Activated CD4-positive, alpha-beta T cell treated with anti-CD3 and anti-CD28 coated beads for 36 hours (primary cell): ENCODE measurements at regions not wholly inside any gene's neighbourhood (a gene's known extent, or its start where the extent isn't known, plus 50 kb on each side); places are given as distances from the start of the nearest gene placed in this dataset.
"Not testable (repeated sequence)": the region's sequence is repeated elsewhere in the genome, so short reads cannot be mapped to it uniquely, and the experiment has no call there.

ENCODE experiments used
- ATAC-seq: fragments of 200-7000 bp; cut with Tn5 transposase; one replicate; pipeline ENCODE4 v1.10.0; 2021; ENCODE audit warnings: mild to moderate bottlenecking, moderate library complexity
- CTCF ChIA-PET: fragments of 350-600 bp; sonication (Branson Sonifier 250); formaldehyde crosslinking; loops from one replicate; lab custom pipeline; 2021; ENCODE audit warnings: antibody characterized with exemption; lab: Charles Lee
- POLR2A ChIA-PET: fragments of 350-600 bp; sonication (Branson Sonifier 250); formaldehyde crosslinking; loops from one replicate; lab custom pipeline; 2021; ENCODE audit warnings: antibody characterized with exemption, inconsistent platforms; lab: Charles Lee
- DNase-seq: peaks from one replicate; pipeline ENCODE4 v3.0.0-alpha.2; 2020
- H3K27ac Mint-ChIP-seq: one replicate; pipeline ENCODE4 v1.8.0; 2021; ENCODE audit warnings: mixed read lengths
- H3K27me3 Mint-ChIP-seq: one replicate; pipeline ENCODE4 v1.8.0; 2021; ENCODE audit warnings: mixed read lengths
- H3K36me3 Mint-ChIP-seq: one replicate; pipeline ENCODE4 v1.8.0; 2021; ENCODE audit warnings: low read depth, mixed read lengths
- H3K4me1 Mint-ChIP-seq: one replicate; pipeline ENCODE4 v1.8.0; 2021; ENCODE audit warnings: mixed read lengths
- H3K4me3 Mint-ChIP-seq: one replicate; pipeline ENCODE4 v1.8.0; 2021; ENCODE audit warnings: mild to moderate bottlenecking, moderate library complexity, mixed read lengths
- H3K9me3 Mint-ChIP-seq: one replicate; pipeline ENCODE4 v1.8.0; 2021; ENCODE audit warnings: low read depth, mixed read lengths
- intact Hi-C, 2 experiments: fragments of 100-400 bp; cut with DNase I in 1 of 2; cut with micrococcal nuclease in 1 of 2; formaldehyde crosslinking; loops; one replicate each; pipeline versions ENCODE4 v1.14.2 to v1.15.1; 2022 to 2024; cut with DNase I, micrococcal nuclease

DNA sequence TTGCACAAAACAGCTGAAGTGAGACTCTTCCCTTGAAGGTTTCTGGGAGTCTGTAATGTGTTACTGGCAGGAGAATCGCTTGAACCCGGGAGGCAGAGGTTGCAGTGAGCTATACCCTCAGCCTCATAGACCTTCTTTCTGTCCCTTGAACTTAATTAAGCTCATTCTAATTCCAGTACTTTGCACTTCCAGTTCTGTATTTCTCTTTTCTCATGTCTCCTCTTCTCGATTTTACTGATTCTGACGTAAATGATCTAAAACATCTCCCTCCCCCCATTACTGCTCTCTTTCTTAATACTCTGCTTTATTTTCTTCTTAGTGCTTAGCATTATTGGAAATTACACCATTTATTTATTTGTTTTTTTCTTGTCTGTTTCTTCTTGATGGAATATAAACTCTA is 165.4 kb upstream of the P2RY1 start:
- H3K27me3 Mint-ChIP-seq: peaks cover 7% of the 10 kb centered on the region
- peaks cover 9% of the 10 kb centered on the region for H3K4me1 Mint-ChIP-seq
- H3K4me3 Mint-ChIP-seq: no peak overlapping the region
- ChIA-PET CTCF (interaction anchor here (1.6 kb wide), 1 partner anchor 12 kb away, joined by 5 read pairs; no protein-coding TSS in a partner anchor), POLR2A (no interaction called here)
- H3K9me3 Mint-ChIP-seq: no peaks in the 10 kb centered on the region
- DNase-seq (no peak), ATAC-seq (no peak)
- H3K36me3 Mint-ChIP-seq: no peaks in the 10 kb centered on the region
- intact Hi-C loops: no loop called here
- H3K27ac Mint-ChIP-seq: no peak overlapping the region

DNA sequence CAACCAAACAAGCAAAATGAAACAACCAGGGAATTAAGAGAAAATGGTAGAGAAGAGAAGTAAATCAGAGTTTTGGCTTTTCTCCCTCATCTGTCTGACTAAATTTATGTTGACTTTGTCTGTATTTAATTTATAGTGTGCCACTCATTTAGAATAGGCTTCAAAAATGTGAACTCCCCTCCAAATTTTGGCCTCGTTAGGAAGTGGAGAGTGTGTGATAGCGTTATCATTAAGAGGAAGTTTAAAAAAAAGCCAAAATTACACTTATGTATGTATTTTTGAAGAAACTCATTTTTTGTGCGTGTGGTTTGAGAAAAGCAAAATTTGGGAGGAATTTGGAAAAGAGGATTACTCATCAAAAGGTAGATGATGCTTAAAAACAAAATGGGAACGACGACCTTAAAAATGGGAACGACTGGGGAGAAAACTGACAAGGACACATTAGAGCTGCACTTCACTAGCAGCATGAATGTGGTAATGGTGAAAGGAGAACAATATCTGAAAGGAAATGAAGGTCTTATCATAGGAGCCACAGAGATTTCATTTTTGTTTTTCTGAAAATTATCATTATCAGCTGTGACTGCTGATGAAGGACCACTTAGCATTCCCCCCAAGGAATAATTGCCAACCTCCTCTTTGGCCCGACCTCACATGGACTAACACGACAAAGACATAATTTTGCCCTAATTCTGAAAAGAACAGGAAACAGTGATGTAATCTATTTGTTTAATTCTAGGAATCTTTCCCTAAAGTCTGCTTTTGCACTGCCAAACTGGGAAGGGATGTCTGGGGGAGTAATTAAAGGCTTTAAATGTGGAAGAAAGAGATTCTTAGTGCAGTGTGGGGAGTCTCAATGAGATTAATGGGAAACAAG is 163.2 kb upstream of the P2RY1 start:
- ATAC-seq (no peak), DNase-seq (no peak)
- Mint-ChIP-seq H3K4me3 (no peak overlapping the region), H3K4me1 (no peaks in the 10 kb centered on the region), H3K9me3 (no peaks in the 10 kb centered on the region), H3K27me3 (peaks cover 9% of the 10 kb centered on the region), H3K36me3 (no peaks in the 10 kb centered on the region), H3K27ac (no peak overlapping the region)
- POLR2A ChIA-PET: no interaction called here
- intact Hi-C loops: no loop called here
- CTCF ChIA-PET: no interaction called here

DNA sequence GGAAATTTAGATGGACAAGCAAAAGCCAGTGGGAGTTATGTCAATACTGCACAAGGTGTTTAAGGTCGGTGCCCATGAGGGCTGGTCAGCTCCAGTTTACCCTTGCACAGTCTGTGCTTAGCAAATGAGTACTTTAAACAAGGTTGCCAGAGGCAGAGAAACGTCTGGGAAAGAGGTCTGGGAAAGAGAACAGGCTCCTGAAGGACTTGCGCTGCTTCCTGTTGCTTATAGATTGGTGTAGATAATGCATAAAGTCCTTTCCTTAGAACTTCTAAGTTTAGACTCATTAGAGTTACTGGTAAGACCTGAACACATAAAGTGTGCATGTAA is 162.6 kb upstream of the P2RY1 start:
- H3K4me3 Mint-ChIP-seq: no peak overlapping the region
- ATAC-seq (no peak), DNase-seq (no peak)
- peaks cover 9% of the 10 kb centered on the region for H3K27me3 Mint-ChIP-seq
- no peak overlapping the region for H3K27ac Mint-ChIP-seq
- intact Hi-C loops: no loop called here
- H3K36me3 Mint-ChIP-seq: no peaks in the 10 kb centered on the region
- CTCF ChIA-PET: no interaction called here
- H3K4me1 Mint-ChIP-seq: no peaks in the 10 kb centered on the region
- H3K9me3 Mint-ChIP-seq: no peaks in the 10 kb centered on the region
- POLR2A ChIA-PET: no interaction called here

DNA sequence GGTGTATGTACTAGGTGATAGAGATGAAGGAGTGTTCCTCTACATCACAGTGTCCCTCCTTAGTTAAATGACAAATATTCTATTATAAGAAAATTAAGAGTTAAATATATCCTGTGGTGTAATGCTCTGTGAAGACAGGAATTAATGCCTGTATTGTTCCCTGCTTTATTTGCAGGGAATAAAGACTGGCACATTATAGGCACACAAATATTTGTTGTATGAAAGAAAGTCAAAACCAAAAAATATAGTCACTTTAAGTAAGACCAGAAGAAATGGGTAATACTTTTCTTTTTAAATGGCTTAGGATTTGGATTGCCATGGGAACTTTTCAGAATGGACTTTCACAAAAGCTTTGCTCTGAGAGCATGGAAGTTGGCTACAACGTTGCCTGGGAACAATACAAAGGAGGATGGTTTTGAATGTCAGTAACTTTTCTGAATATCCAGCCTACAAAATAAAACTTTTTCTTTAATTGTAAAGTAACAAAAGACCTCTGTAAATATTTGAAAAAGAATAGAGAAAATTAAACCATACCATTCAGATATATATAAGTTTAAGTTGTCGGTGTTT is 158.0 kb upstream of the P2RY1 start:
- ATAC-seq (no peak), DNase-seq (no peak)
- ChIA-PET CTCF (no interaction called here), POLR2A (no interaction called here)
- Mint-ChIP-seq H3K27ac (no peak overlapping the region), H3K4me1 (no peaks in the 10 kb centered on the region), H3K36me3 (no peaks in the 10 kb centered on the region), H3K27me3 (peaks cover 5% of the 10 kb centered on the region), H3K9me3 (no peaks in the 10 kb centered on the region), H3K4me3 (no peak overlapping the region)
- intact Hi-C loops: no loop called here

DNA sequence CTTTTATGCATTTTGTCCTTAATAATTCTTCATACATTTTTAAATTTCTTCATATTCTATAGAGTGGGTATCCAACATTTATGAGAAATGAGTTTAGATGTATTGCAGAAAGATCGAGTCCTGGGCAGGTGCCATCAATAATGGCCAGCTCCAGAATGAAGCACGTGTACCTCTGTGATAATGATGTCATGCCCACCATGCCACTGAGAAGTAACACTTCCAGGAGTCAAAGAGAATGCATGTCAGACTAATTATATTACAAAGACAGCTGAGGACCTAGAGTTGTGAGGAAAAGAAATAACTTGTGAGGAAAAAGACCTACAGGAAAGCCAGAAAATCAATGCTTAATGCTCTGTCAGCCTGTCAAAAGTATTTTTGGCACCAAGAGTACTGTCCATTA is 157.4 kb upstream of the P2RY1 start:
- Mint-ChIP-seq H3K4me3 (no peak overlapping the region), H3K27me3 (peaks cover 5% of the 10 kb centered on the region), H3K4me1 (no peaks in the 10 kb centered on the region), H3K9me3 (no peaks in the 10 kb centered on the region), H3K36me3 (no peaks in the 10 kb centered on the region), H3K27ac (no peak overlapping the region)
- CTCF ChIA-PET: no interaction called here
- no peak for ATAC-seq
- no peak for DNase-seq
- intact Hi-C loops: no loop called here
- POLR2A ChIA-PET: no interaction called here

DNA sequence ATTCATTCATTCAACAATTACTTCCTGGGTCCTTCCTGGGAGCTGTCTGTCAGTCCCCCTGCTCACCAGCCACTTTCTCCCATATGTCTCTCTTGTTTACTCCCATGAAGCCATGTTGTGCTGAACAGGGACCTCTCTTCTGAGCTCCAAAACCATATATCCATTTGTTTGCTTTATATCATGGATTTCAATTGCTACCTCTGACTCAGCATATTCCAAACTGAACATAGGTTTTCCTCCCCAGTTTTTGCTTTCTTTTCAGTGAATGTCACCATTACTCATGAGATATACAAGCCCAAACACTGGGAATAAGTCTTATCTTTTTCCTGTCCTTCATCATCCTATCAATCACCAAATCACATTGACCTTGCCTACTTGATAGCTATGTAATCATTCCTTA is 152.5 kb upstream of the P2RY1 start:
- DNase-seq: no peak
- Mint-ChIP-seq H3K27me3 (peaks cover 2% of the 10 kb centered on the region), H3K27ac (no peak overlapping the region), H3K9me3 (no peaks in the 10 kb centered on the region), H3K4me1 (no peaks in the 10 kb centered on the region), H3K36me3 (no peaks in the 10 kb centered on the region), H3K4me3 (no peak overlapping the region)
- CTCF ChIA-PET: interaction anchor here (1.4 kb wide), 1 partner anchor 12 kb away, joined by 5 read pairs; no protein-coding TSS in a partner anchor
- POLR2A ChIA-PET: no interaction called here
- ATAC-seq: no peak
- intact Hi-C loops: no loop called here

DNA sequence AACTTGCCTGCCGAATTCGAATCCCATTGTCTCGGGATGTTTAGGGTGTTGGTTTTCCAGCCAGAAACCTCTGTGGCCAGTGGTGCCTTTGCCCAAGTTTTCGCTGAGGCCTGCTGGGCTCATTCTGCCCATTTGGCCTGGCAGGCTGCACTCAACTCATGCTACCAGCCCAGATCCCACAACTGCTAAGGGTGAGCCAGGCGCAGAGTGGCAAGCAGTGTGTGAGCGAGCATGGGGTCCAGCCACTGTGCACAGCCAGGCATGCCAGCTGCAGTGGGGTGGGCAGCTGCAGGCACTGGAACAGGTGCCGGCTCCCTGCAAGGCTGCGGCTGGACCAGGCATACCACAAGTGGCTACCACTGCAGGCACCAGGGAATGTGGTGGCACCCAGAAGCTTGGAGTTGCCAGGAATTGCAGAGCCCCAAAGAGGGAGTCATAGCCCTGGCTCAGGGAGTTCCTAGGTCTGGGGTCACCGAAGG is 151.4 kb upstream of the P2RY1 start:
- intact Hi-C loops: no loop called here
- H3K4me3 Mint-ChIP-seq: no peak overlapping the region
- H3K4me1 Mint-ChIP-seq: no peaks in the 10 kb centered on the region
- no peaks in the 10 kb centered on the region for H3K9me3 Mint-ChIP-seq
- H3K36me3 Mint-ChIP-seq: no peaks in the 10 kb centered on the region
- POLR2A ChIA-PET: no interaction called here
- H3K27ac Mint-ChIP-seq: no peak overlapping the region
- no peak for ATAC-seq
- no peak for DNase-seq
- CTCF ChIA-PET: no interaction called here
- peaks cover 2% of the 10 kb centered on the region for H3K27me3 Mint-ChIP-seq

DNA sequence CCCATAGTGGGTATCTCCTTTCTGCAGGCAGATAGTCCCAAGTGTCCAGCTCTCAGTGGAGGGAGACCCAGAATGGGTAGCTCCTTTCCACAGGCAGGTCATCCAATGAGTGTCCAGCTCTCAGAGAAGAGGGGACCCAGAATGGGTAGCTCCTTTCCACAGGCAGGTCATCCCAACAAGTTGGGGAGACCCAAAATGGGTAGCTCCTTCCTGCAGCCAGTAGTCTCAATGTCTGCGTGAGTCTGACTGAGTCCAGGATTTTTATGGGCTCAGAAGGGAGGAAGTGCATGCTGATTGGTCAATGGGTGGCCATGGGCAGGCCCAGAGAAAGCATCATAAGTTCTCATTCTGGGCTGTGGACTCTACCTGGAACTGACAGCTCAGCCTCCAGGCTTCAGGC is 150.7 kb upstream of the P2RY1 start:
- H3K9me3 Mint-ChIP-seq: no peaks in the 10 kb centered on the region
- DNase-seq (no peak), ATAC-seq (no peak)
- H3K27ac Mint-ChIP-seq: no peak overlapping the region
- H3K27me3 Mint-ChIP-seq: peaks cover 2% of the 10 kb centered on the region
- H3K4me1 Mint-ChIP-seq: no peaks in the 10 kb centered on the region
- no peaks in the 10 kb centered on the region for H3K36me3 Mint-ChIP-seq
- H3K4me3 Mint-ChIP-seq: no peak overlapping the region
- ChIA-PET CTCF (interaction anchor here (0.9 kb wide), 1 partner anchor 8 kb away, joined by 3 read pairs; no protein-coding TSS in a partner anchor), POLR2A (no interaction called here)
- intact Hi-C loops: no loop called here

DNA sequence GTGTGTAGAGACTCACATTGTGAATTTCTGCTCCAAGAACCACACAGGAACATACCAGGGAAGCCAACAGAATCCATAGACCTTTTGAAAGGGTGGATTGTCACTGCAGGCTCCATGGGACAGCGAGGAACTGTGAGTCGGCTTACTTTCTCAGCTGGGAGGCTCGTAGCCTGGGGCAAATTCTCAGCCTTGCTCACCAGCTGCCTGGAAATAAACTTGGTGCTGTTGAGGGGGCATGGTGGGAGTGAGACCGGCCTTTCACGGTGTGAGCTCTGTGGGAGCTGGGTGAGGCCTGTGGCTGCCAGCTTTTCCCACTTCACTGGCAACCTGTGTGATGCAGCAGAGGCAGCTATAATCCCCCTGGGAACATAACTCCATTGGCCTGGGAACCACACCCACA is 146.6 kb upstream of the P2RY1 start:
- Mint-ChIP-seq H3K4me3 (no peak overlapping the region), H3K4me1 (no peaks in the 10 kb centered on the region), H3K9me3 (no peaks in the 10 kb centered on the region), H3K27ac (no peak overlapping the region), H3K36me3 (no peaks in the 10 kb centered on the region), H3K27me3 (no peaks in the 10 kb centered on the region)
- ChIA-PET POLR2A (no interaction called here), CTCF (interaction anchor here (0.8 kb wide), 1 partner anchor 19 kb away, joined by 5 read pairs; no protein-coding TSS in a partner anchor)
- intact Hi-C loops: no loop called here
- ATAC-seq (no peak), DNase-seq (no peak)

DNA sequence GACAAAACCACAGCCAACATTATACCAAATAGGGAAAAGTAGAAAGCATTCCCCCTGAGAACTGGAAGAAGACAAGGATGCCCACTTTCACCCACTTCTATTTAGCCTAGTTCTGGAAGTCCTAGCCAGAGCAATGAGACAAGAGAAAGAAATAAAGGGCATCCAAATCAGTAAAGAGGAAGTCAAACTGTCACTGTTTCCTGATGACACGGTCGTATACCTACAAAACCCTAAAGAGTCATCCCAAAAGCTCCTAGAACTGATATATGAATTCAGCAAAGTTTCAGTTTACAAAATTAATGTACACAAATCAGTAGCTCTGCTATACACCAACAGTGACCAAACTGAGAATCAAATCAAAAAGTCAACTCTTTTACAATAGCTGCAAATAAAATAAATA is 142.6 kb upstream of the P2RY1 start:
- H3K9me3 Mint-ChIP-seq, H3K27me3 Mint-ChIP-seq, DNase-seq, H3K4me1 Mint-ChIP-seq, H3K36me3 Mint-ChIP-seq, POLR2A ChIA-PET, H3K4me3 Mint-ChIP-seq, ATAC-seq, intact Hi-C loops, CTCF ChIA-PET, H3K27ac Mint-ChIP-seq: not testable (repeated sequence)

DNA sequence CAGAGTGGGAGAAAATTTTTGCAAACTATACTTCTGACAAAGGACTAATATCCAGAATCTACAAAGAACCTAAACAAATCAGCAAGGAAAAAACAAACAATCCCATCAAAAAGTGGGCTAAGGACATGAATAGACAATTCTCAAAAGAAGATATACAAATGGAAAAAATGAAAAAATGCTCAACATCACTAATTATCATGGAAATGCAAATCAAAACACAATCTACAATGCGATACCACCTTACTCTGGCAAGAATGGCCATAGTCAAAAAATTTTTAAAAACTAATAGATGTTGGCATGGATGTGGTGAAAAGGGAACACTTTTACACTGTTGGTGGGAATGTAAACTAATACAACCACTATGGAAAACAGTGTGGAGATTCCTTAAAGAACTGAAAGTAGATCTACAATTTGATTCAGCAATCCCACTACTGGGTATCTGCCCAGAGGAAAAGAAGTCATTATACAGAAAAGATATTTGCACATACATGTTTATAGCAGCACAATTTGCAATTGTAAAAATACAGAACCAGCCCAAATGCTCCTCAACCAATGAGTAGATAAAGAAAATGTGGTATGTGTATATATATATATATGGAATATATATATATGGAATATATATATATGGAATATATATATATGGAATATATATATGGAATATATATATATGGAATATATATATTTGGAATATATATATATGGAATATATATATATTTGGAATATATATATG is 141.2 kb upstream of the P2RY1 start:
- H3K4me1 Mint-ChIP-seq, DNase-seq, intact Hi-C loops, H3K27ac Mint-ChIP-seq, H3K36me3 Mint-ChIP-seq, POLR2A ChIA-PET, CTCF ChIA-PET, H3K27me3 Mint-ChIP-seq, ATAC-seq, H3K9me3 Mint-ChIP-seq, H3K4me3 Mint-ChIP-seq: not testable (repeated sequence)
